ENCODE measurements at regions not wholly inside any gene's neighbourhood (a gene's known extent, or its start where the extent isn't known, plus 50 kb on each side); places are given as distances from the start of the nearest gene placed in this dataset.

- H3K4me3 ChIP-seq (ENCODE audit: insufficient read depth, low read length, poor library complexity, severe bottlenecking): no peak overlapping the region
- H3K4me2 ChIP-seq (ENCODE audit: low read depth, low read length, poor library complexity, severe bottlenecking): no peak overlapping the region
- no peaks in the 10 kb centered on the region for H3F3A ChIP-seq (ENCODE audit: insufficient read depth)
- H4K20me1 ChIP-seq (ENCODE audit: low read depth, low read length): no peaks in the 10 kb centered on the region
- TF ChIP-seq EZH2phosphoT487 (conservative IDR thresholded peaks at IDR 0.05; ENCODE audit: low read length) (no peak), CTCF (IDR thresholded peaks at IDR 0.05; ENCODE audit: insufficient read depth, low read length, poor library complexity, severe bottlenecking) (no peak)
- H3K9me3 ChIP-seq (ENCODE audit: insufficient read depth, low read length): no peaks in the 10 kb centered on the region; the same call in 1 of the 2 replicates
- H3K9me2 ChIP-seq (replicated peaks; ENCODE audit: insufficient read depth, low read length): no peaks in the 10 kb centered on the region
- no peak overlapping the region for H3K27ac ChIP-seq (ENCODE audit: low read depth, low read length)
- H3K36me3 ChIP-seq (ENCODE audit: low read length): no peaks in the 10 kb centered on the region
- no peak overlapping the region for H3K9ac ChIP-seq (ENCODE audit: low read length)
- H3K79me2 ChIP-seq (ENCODE audit: insufficient read depth, low read length): no peaks in the 10 kb centered on the region
- H3K27me3 ChIP-seq (ENCODE audit: low read length): no peaks in the 10 kb centered on the region
- H2AFZ ChIP-seq (ENCODE audit: low read depth, low read length, severe bottlenecking): no peak overlapping the region
Observed at GRCh38 chr18:37975446-37975845, 409.8 kb upstream of the CELF4 start.

GRCh38 chr18:37967261-37967660 lies 401.7 kb upstream of the CELF4 start:
- Histone ChIP-seq H3K27me3 (ENCODE audit: low read length) (no peaks in the 10 kb centered on the region), H3K4me2 (ENCODE audit: low read depth, low read length, poor library complexity, severe bottlenecking) (no peak overlapping the region), H2AFZ (ENCODE audit: low read depth, low read length, severe bottlenecking) (no peak overlapping the region), H3K4me3 (ENCODE audit: insufficient read depth, low read length, poor library complexity, severe bottlenecking) (no peak overlapping the region), H3K9me2 (replicated peaks; ENCODE audit: insufficient read depth, low read length) (no peaks in the 10 kb centered on the region), H4K20me1 (ENCODE audit: low read depth, low read length) (no peaks in the 10 kb centered on the region), H3K27ac (ENCODE audit: low read depth, low read length) (no peak overlapping the region), H3F3A (ENCODE audit: insufficient read depth) (no peaks in the 10 kb centered on the region), H3K9ac (ENCODE audit: low read length) (no peak overlapping the region), H3K36me3 (ENCODE audit: low read length) (no peaks in the 10 kb centered on the region), H3K79me2 (ENCODE audit: insufficient read depth, low read length) (no peaks in the 10 kb centered on the region), H3K9me3 (ENCODE audit: insufficient read depth, low read length) (no peaks in the 10 kb centered on the region)
- TF ChIP-seq EZH2phosphoT487 (conservative IDR thresholded peaks at IDR 0.05; ENCODE audit: low read length) (no peak), CTCF (IDR thresholded peaks at IDR 0.05; ENCODE audit: insufficient read depth, low read length, poor library complexity, severe bottlenecking) (no peak)

DNA sequence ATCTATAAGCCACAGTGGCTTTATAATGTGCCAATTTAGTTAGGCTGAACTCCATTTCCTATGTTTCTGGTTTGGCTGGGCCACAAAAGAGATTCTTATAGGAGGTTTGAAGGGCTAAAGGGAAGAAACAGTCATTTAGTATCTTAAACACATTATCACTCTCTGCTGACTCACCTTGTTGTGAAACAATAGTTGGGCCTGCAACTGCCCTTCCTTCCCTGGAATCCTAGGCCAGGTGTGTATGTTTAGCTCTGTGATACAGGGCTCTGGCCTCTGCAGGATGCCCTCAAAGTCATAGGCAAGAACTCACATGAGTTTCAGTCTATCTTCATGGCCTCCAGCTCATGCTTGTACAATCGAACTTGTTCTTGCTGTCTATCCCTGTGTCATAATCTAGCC lies 400.0 kb upstream of the CELF4 start:
- no peaks in the 10 kb centered on the region for H3K9me2 ChIP-seq (replicated peaks; ENCODE audit: insufficient read depth, low read length)
- H2AFZ ChIP-seq (ENCODE audit: low read depth, low read length, severe bottlenecking): no peak overlapping the region
- no peak overlapping the region for H3K27ac ChIP-seq (ENCODE audit: low read depth, low read length)
- H3K4me2 ChIP-seq (ENCODE audit: low read depth, low read length, poor library complexity, severe bottlenecking): no peak overlapping the region
- no peaks in the 10 kb centered on the region for H3K9me3 ChIP-seq (ENCODE audit: insufficient read depth, low read length)
- no peaks in the 10 kb centered on the region for H3K79me2 ChIP-seq (ENCODE audit: insufficient read depth, low read length)
- TF ChIP-seq CTCF (IDR thresholded peaks at IDR 0.05; ENCODE audit: insufficient read depth, low read length, poor library complexity, severe bottlenecking): no peak
- no peak for TF ChIP-seq EZH2phosphoT487 (conservative IDR thresholded peaks at IDR 0.05; ENCODE audit: low read length)
- H3F3A ChIP-seq (ENCODE audit: insufficient read depth): no peaks in the 10 kb centered on the region
- H3K9ac ChIP-seq (ENCODE audit: low read length): no peak overlapping the region
- H4K20me1 ChIP-seq (ENCODE audit: low read depth, low read length): no peaks in the 10 kb centered on the region
- no peaks in the 10 kb centered on the region for H3K36me3 ChIP-seq (ENCODE audit: low read length)
- no peaks in the 10 kb centered on the region for H3K27me3 ChIP-seq (ENCODE audit: low read length)
- no peak overlapping the region for H3K4me3 ChIP-seq (ENCODE audit: insufficient read depth, low read length, poor library complexity, severe bottlenecking)

Data from SU-DHL-6 (cell line).